ENCODE measurements at regions not wholly inside any gene's neighbourhood (a gene's known extent, or its start where the extent isn't known, plus 50 kb on each side); places are given as distances from the start of the nearest gene placed in this dataset.

GRCh38 chr11:113579292-113579940 is 104.2 kb upstream of the DRD2 start:
- DNase-seq = peak; percentile 32

GRCh38 chr11:113578715-113579250 is 103.6 kb upstream of the DRD2 start:
- no peak for DNase-seq

DNA sequence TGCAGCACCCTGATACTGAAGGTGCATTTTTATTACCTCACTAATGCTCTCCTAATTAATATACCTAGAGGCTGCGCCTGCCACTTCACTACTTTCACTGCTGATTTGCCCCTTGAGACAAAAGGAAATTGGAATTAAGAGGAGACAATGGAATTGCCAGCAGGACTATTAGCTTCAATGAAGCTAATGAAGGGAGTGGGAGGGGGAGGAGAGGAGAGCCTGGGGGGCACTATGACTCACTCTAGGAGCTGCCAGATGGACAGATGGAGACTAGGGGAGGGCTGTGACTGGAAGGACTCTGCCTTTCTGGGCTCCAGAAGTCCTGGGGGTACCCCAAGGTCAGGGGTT is 102.8 kb upstream of the DRD2 start:
- DNase-seq = no peak

GRCh38 chr11:113577356-113578032 is 102.3 kb upstream of the DRD2 start:
- DNase-seq = peak; percentile 86

GRCh38 chr11:113574586-113574985 is 99.4 kb upstream of the DRD2 start:
- no peak for DNase-seq

DNA sequence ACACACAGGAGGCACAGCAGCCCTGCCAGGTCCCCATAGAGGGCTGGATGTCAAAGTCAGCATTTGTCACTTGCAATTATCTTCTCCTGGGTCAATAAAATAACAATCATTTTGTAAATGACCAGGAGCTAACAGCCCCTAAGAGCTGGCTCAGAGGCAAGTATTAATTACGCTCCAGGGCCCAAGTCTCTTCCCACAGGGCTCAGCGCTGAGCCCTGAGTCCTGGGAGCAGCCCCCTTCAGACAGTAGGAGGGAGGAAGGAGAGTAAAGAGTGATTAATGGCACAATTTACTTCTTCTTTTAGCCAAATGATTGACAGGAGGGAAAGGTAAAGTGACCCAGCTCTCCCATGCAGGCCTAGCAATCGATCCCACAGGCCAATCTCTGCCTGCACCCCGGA is 99.0 kb upstream of the DRD2 start:
- peak; percentile 81 for DNase-seq

- DNase-seq = no peak
Measured at GRCh38 chr11:113572136-113572735, 97.0 kb upstream of the DRD2 start.

GRCh38 chr11:113571531-113571930 is 96.3 kb upstream of the DRD2 start:
- no peak for DNase-seq

DNA sequence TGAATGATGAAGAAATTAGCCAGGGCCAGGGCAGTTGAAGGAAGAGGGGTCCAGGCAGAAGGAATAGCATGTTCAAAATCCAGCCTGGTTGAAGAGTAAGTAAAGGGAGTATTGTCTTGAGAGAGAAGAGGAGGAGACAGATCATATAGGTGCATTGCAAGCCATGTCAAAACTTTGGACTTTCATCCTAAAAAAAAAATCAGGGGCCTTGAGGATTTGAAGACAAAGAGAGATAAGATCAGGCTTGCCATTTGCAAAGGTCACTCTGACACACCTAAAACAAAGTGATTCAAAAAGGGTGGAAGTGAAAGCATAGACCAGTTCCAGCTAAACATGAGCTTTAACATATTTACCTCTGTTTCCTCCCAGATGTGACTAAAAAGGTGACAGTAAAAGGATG is 95.7 kb upstream of the DRD2 start:
- DNase-seq = no peak

- DNase-seq = no peak
Measured at GRCh38 chr11:113569391-113569790, 94.2 kb upstream of the DRD2 start.

- peak; percentile 40 for DNase-seq
Measured at GRCh38 chr11:113568566-113568965, 93.4 kb upstream of the DRD2 start.

DNA sequence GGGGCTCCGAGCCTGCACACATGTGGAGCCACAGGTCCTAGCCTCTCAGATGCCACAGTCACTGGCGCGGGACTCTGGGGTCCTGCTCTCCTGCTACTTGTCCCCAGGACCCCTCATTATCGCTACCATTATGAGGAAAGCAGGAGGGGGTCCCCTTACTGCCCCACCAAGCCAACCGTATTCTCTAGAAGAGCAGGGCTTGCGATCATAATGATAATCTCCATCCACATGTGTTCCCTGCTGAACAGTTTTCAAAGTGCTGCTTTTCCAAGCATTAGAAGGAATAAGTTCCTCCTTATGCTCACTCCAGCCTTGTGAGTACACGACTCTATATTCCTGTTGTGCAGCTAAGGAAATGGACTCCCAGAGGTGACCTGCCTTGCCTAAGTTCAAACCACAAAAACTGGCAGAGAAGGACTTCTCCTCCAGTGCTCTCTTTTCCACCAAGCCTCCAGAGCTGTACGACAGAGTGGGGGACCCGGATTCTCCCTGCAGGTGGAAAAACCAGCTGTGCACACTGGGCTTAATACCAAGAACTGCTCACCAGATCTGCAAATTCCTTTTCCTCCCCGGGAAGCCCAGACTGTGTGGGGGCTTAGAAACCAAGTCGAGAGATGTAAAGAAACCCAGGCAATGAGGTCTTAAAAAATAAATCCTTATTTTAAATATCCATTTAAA is 92.8 kb upstream of the DRD2 start:
- no peak for DNase-seq

DNA sequence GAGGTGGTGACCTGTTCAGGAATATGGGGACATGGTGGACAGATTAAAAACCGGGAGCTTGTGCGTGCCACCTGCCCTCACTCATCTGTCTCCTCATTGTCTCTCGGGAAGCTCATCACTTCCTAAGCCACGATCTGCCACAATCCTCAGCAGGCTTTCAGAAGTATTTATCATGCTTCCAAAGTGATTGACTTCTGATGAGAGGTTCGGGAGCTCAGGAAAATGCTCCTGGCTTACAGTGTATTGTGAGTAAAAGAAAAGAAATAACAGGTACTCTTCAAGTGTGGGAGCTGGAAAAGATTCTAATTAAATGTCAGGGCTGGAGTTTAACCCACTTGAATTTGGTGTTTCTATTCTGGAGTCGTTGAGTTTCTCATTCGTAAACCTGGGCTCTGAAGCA is 91.9 kb upstream of the DRD2 start:
- DNase-seq = no peak

DNA sequence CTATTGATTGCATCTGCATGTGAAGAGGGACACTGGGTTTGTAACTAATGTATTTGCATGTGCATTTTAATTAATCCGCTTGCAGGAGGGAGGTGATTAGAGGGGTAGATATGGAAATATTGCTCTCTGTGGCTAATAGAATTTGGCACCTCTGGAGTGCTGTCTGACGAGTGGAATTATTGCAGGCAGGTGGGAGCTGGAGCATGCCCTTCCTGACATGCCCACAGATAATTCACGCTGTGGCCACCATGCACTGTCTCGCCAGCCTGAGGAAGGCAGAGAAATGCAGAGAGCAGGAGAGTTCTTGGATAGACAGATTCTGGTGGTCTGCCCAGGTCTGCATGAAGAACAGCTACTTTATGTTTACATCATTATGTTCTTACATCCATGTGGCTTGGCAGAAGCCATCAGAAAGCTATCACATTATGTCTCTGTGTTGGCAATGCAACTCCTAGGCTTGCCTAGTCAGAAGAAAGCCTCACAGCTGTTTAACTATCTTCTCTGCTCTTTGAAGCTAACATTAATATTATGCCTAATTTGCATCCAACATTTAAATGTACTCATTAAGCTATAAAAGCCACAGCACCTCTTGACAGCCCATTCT is 89.4 kb upstream of the DRD2 start:
- DNase-seq = no peak

DNA sequence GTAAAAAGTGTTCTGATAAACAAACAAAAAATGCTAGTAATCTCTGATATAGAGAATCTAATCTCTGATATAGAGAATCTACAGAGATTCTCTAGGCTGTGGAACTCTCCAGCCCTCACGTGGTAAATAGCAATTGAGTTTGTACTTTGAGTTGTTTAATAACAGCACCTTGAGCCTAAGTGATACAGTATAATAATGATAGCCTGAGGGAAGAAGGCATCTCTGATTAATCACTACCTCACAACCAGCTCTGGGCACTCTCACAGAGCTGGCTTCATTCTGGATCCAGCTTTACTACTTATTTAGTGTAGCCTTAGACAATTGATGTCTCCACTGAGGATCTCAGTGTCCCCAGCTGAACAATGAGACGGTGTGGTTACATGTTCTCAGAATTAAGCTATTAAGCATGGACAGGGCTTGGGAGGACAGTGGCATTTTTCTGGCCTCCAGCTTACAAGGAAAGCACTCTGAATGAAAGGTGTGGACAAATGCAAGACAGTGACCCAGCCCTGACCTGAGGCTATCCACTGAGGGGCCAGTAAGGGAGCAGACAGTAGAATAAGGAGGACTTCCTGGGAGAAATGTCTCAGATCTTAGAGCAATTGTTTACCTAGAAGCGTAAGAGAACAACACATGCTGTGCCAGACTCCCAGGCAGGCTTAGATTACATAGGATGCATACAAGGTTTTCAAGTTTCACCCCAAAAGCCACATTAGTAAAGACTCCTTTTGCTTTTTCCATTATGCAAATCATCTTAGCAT is 88.7 kb upstream of the DRD2 start:
- DNase-seq = peak; percentile 26

DNA sequence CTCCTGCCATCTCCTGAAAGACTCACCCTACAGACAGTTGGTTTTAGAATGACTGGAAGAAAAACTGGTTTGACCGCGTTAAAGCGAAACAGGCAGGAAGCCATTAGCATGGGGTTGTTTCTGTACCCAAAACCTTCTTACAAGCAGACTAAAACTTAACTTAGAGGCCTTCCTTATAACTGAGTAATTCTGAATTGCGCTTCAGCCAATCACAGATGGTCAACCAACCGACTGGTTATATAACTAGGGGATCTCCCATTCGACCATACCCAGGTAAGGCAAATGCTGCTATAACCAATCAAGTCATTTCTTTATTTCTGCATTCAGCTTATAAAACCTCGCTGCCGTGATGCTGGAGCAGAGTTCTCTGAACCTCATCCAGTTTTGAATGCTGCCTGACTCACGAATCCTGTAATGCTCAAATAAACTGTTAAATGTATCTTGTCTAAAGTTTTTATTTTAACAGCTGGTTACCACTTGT is 87.8 kb upstream of the DRD2 start:
- no peak for DNase-seq

GRCh38 chr11:113562576-113562975 is 87.4 kb upstream of the DRD2 start:
- no peak for DNase-seq

DNA sequence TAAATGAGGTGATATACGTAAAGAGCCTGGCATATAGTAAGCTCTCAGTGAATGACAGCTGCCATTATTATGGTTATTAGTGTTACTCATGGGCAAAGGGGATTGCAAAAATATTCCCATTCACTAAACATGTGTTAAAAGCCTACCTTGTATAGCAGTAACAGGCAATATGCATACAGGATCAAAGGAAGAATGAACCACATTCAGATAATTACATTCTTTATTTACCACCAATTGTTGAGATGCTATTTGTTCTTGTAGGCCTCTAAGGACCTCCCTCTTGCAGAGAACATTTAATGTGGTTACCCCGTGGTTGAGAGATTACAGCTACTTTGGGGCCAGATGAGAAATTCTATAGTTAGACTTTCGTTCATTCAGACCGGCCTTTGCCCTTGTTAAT is 82.7 kb upstream of the DRD2 start:
- no peak for DNase-seq

- no peak for DNase-seq
Measured at GRCh38 chr11:113556036-113556435, 80.8 kb upstream of the DRD2 start.

GRCh38 chr11:113555071-113555619 is 79.9 kb upstream of the DRD2 start:
- no peak for DNase-seq

DNA sequence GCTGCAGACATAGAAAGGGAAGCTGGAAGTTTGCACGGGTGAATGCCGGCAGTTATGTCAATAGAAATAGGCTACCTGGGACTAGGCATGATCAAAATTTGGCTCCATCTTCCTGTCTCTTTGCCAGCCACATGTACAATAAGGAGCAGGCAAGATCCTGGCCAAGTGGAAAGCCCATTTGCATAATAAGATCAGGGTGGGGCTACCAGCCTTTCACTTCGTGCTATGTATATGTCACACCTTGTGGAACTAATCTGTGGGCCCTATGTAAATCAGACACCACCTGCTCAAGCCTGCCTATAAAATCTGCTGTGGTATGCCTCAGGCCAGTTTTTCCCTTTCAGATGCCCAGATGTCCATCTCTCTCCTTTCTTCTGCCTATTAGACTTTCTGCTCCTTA is 79.3 kb upstream of the DRD2 start:
- peak; percentile 66 for DNase-seq

GRCh38 chr11:113553915-113554314 is 78.7 kb upstream of the DRD2 start:
- DNase-seq = peak; percentile 37
